ENCODE measurements at regions not wholly inside any gene's neighbourhood (a gene's known extent, or its start where the extent isn't known, plus 50 kb on each side); places are given as distances from the start of the nearest gene placed in this dataset.

DNA sequence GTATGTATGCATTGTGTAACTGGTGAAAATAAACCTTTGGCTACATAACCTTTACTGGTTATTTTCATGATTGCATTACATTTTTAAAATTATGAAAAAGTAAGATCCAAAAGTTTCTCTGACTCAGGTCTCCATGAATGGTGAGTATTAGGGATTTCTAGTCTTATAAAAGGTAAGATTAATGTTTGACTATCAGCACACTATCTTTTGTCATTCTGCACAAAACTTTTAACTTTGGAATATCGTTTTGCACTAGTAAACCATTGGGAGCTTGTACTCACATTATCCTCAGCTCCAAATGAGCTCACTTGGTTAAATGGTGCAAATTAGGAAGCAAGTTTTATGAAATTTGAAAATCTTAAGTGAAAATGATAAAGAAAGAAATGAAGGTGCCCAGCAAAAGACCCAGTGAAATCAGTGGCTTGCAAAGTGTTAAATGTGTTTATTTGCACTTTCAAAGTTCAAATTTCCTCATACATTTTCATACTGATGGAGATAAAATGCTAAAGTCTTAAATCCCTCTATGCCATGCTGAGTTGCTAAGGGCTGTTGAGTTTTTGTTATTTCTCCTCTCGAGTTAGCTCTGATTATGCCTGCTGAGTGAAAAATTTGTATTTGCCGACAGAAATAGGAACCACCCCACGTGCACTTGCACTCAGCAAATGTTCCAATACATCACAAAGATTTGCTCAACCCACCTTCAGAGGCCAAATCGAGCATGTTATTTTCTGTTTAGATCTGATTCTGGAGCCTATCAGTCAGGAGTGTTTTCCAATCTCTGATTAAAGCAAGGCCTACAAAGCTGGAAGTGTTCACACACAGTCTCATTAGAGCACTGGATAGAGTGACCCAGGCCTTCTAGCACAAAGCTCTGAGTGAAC is 885.7 kb downstream of the NR2F1-AS1 start:
- H3K4me1 ChIP-seq (ENCODE audit: control insufficient read depth, extremely low read depth, insufficient read depth, low read length), result no peaks in the 10 kb centered on the region
- dilution Hi-C loops (cut with MboI; ENCODE audit: extremely low pct_ligation_motif_present, low sequenced_read_pairs), result no loop called here
- ChIA-PET CTCF (no interaction called here), POLR2A (no interaction called here)
- FAIRE-seq (no peak), DNase-seq (ENCODE audit: low read depth, low spot score) (no peak)
- H3K9ac ChIP-seq (replicated peaks; ENCODE audit: extremely low read depth, insufficient read depth, low read length), result no peak overlapping the region
- intact Hi-C loops (cut with micrococcal nuclease), result no loop called here
- H3K27ac ChIP-seq (ENCODE audit: insufficient read depth, low read depth, low read length), result no peak overlapping the region
- BruUV-seq (replicated peaks), result no TSS peak
- no peaks in the 10 kb centered on the region for H3K36me3 ChIP-seq (ENCODE audit: control insufficient read depth in 2 of 2, extremely low read depth in 1 of 2, insufficient read depth in 2 of 2, low read length in 2 of 2)
- H3K9me3 ChIP-seq (replicated peaks; ENCODE audit: control insufficient read depth, insufficient read depth, low read length), result no peaks in the 10 kb centered on the region
- H3K79me2 ChIP-seq (ENCODE audit: control insufficient read depth, insufficient read depth, low read length), result no peaks in the 10 kb centered on the region
- no peaks in the 10 kb centered on the region for H4K20me1 ChIP-seq (replicated peaks; ENCODE audit: control insufficient read depth, extremely low read depth, insufficient read depth, low read length)
- no peak for TF ChIP-seq POLR2A (IDR thresholded peaks at IDR 0.05; ENCODE audit: low read depth, low read length)
- no peak for TF ChIP-seq POLR2AphosphoS5 (IDR thresholded peaks at IDR 0.05; ENCODE audit: insufficient read depth, low read depth, low read length)
- no peak for TF ChIP-seq JUN (IDR thresholded peaks at IDR 0.05; ENCODE audit: borderline replicate concordance, insufficient read depth, insufficient read length, low read depth)
- TF ChIP-seq, protein P1, sequence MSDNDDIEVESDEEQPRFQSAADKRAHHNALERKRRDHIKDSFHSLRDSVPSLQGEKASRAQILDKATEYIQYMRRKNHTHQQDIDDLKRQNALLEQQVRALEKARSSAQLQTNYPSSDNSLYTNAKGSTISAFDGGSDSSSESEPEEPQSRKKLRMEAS (IDR thresholded peaks at IDR 0.05; ENCODE audit: insufficient read depth, insufficient read length), result no peak
- TF ChIP-seq EZH2 (IDR thresholded peaks at IDR 0.05; ENCODE audit: borderline replicate concordance, low read depth, low read length, severe bottlenecking), result no peak
- TF ChIP-seq GATA2 (IDR thresholded peaks at IDR 0.05; ENCODE audit: insufficient read depth, insufficient read length, low read depth, low read length), result no peak
- no peak for TF ChIP-seq FOS (IDR thresholded peaks at IDR 0.05; ENCODE audit: borderline replicate concordance, insufficient read depth, low read length)
- no peak for TF ChIP-seq MYC (IDR thresholded peaks at IDR 0.05; ENCODE audit: low read depth, low read length)
- TF ChIP-seq, protein P2, sequence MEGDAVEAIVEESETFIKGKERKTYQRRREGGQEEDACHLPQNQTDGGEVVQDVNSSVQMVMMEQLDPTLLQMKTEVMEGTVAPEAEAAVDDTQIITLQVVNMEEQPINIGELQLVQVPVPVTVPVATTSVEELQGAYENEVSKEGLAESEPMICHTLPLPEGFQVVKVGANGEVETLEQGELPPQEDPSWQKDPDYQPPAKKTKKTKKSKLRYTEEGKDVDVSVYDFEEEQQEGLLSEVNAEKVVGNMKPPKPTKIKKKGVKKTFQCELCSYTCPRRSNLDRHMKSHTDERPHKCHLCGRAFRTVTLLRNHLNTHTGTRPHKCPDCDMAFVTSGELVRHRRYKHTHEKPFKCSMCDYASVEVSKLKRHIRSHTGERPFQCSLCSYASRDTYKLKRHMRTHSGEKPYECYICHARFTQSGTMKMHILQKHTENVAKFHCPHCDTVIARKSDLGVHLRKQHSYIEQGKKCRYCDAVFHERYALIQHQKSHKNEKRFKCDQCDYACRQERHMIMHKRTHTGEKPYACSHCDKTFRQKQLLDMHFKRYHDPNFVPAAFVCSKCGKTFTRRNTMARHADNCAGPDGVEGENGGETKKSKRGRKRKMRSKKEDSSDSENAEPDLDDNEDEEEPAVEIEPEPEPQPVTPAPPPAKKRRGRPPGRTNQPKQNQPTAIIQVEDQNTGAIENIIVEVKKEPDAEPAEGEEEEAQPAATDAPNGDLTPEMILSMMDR (IDR thresholded peaks at IDR 0.05; ENCODE audit: extremely low read depth in 1 of 2, insufficient read depth in 1 of 2, low read depth in 1 of 2, low read length in 2 of 2), result no peak
- no peaks in the 10 kb centered on the region for H3K27me3 ChIP-seq (ENCODE audit: control insufficient read depth in 2 of 2, insufficient read depth in 2 of 2, low read length in 2 of 2)
- no peaks in the 10 kb centered on the region for H3K9me1 ChIP-seq (replicated peaks; ENCODE audit: control insufficient read depth, extremely low read depth, insufficient read depth, low read length)
- no peak overlapping the region for H3K4me2 ChIP-seq (ENCODE audit: insufficient read depth, low read length)
- H2AFZ ChIP-seq (ENCODE audit: low read depth, low read length), result no peak overlapping the region
- no peak overlapping the region for H3K4me3 ChIP-seq (replicated peaks in 1 of 3; ENCODE audit: insufficient read depth in 1 of 3, low read depth in 1 of 3, low read length in 3 of 3)

All from endothelial cell of umbilical vein (primary cell).